Stimulated activated CD4-positive, alpha-beta T cell treated with anti-CD3 and anti-CD28 coated beads, Interleukin-4, amount 100 ng/mL, for 24 hours (primary cell): ENCODE measurements at regions not wholly inside any gene's neighbourhood (a gene's known extent, or its start where the extent isn't known, plus 50 kb on each side); places are given as distances from the start of the nearest gene placed in this dataset.

Experiments
- DNase-seq: peaks from one replicate; pipeline ENCODE4 v3.0.0-alpha.2; 2020

- no peak for DNase-seq
Measured at GRCh38 chr17:53142890-53143289, 679.8 kb upstream of the KIF2B start.

- no peak for DNase-seq
Measured at GRCh38 chr17:53141731-53142130, 681.0 kb upstream of the KIF2B start.

GRCh38 chr17:53141280-53141679, 681.4 kb upstream of the KIF2B start:
- DNase-seq, result no peak

GRCh38 chr17:53137869-53138268, 684.9 kb upstream of the KIF2B start:
- DNase-seq, result no peak

- DNase-seq, result no peak
Measured at GRCh38 chr17:53135969-53136368, 686.8 kb upstream of the KIF2B start.

GRCh38 chr17:53134548-53134947, 688.2 kb upstream of the KIF2B start:
- no peak for DNase-seq

GRCh38 chr17:53133876-53134275, 688.9 kb upstream of the KIF2B start:
- DNase-seq, result no peak

GRCh38 chr17:53129863-53130262, 692.9 kb upstream of the KIF2B start:
- no peak for DNase-seq

GRCh38 chr17:53127331-53127730, 695.4 kb upstream of the KIF2B start:
- DNase-seq, result no peak

- DNase-seq, result no peak
Measured at GRCh38 chr17:53122966-53123365, 699.8 kb upstream of the KIF2B start.

GRCh38 chr17:53119773-53120172, 703.0 kb upstream of the KIF2B start:
- no peak for DNase-seq

- DNase-seq, result no peak
Measured at GRCh38 chr17:53118948-53119347, 703.8 kb upstream of the KIF2B start.

GRCh38 chr17:53106886-53107285, 715.8 kb upstream of the KIF2B start:
- no peak for DNase-seq

- DNase-seq, result no peak
Measured at GRCh38 chr17:53101706-53102105, 721.0 kb upstream of the KIF2B start.

GRCh38 chr17:53100126-53100525, 722.6 kb upstream of the KIF2B start:
- no peak for DNase-seq

GRCh38 chr17:53093391-53093790, 729.3 kb upstream of the KIF2B start:
- DNase-seq, result no peak

- DNase-seq, result no peak
Measured at GRCh38 chr17:53092072-53092471, 730.7 kb upstream of the KIF2B start.

- no peak for DNase-seq
Measured at GRCh38 chr17:53090770-53091169, 732.0 kb upstream of the KIF2B start.

GRCh38 chr17:53088481-53088880, 734.2 kb upstream of the KIF2B start:
- DNase-seq, result no peak

- DNase-seq, result no peak
Measured at GRCh38 chr17:53061446-53061845, 761.3 kb upstream of the KIF2B start.

GRCh38 chr17:53058031-53058430, 764.7 kb upstream of the KIF2B start:
- no peak for DNase-seq

- DNase-seq, result no peak
Measured at GRCh38 chr17:53046781-53047180, 775.9 kb upstream of the KIF2B start.

GRCh38 chr17:53039981-53040380, 782.7 kb upstream of the KIF2B start:
- DNase-seq, result no peak

- no peak for DNase-seq
Measured at GRCh38 chr17:53033297-53033696, 789.4 kb upstream of the KIF2B start.

- DNase-seq, result no peak
Measured at GRCh38 chr17:53032861-53033271, 789.9 kb upstream of the KIF2B start.

GRCh38 chr17:53017227-53017626, 805.5 kb upstream of the KIF2B start:
- DNase-seq, result no peak
